SK-N-SH (cell line): ENCODE measurements at regions not wholly inside any gene's neighbourhood (a gene's known extent, or its start where the extent isn't known, plus 50 kb on each side); places are given as distances from the start of the nearest gene placed in this dataset.

Source experiments
- CTCF ChIA-PET: fragments of 300-600, 350-600 bp; formaldehyde crosslinking; extraction: SDS; loops from one replicate; lab custom pipeline; 2021; lab: Yijun Ruan, JAX
- POLR2A ChIA-PET: fragments of 350-600 bp; sonication (Branson Sonifier 250); formaldehyde crosslinking; extraction: SDS; loops from one replicate; lab custom pipeline; 2020; ENCODE audit warnings: antibody characterized with exemption, inconsistent platforms; lab: Yijun Ruan, JAX
- DNase-seq: peaks from one replicate; pipeline ENCODE4 v3.0.0; 2012
- H2AFZ ChIP-seq: fragments of 200-600 bp; sonication (generic); 2 replicates; pipeline ENCODE4 v1.8.1; 2016; ENCODE audit warnings: antibody characterized with exemption, mild to moderate bottlenecking, low read depth
- H3F3A ChIP-seq: fragments of 200-600 bp; sonication (generic); replicated peaks from 2 replicates; pipeline ENCODE3; 2016; ENCODE audit warnings: antibody characterized with exemption, mild to moderate bottlenecking; ENCODE audit not compliant: insufficient read depth
- H3K27ac ChIP-seq, 2 experiments: fragments of 200-500 bp in 1 of 2; fragments of 200-600 bp in 1 of 2; sonication (Bioruptor generic) in 1 of 2; sonication (generic), shearing (Covaris generic) in 1 of 2; 2 replicates each; pipeline versions ENCODE4 v1.5.1 to v1.6.1; 2014 to 2016; ENCODE audit warnings: low read depth in 2 of 2, inconsistent platforms in 1 of 2, low read length in 1 of 2, mild to moderate bottlenecking in 1 of 2, mixed read lengths in 1 of 2
- H3K27me3 ChIP-seq: fragments of 200-600 bp; sonication (generic), shearing (Covaris generic); 2 replicates; pipeline ENCODE4 v1.6.1; 2016; ENCODE audit warnings: mixed run types; ENCODE audit not compliant: insufficient read depth
- H3K36me3 ChIP-seq, 2 experiments: fragments of 200-500 bp in 1 of 2; fragments of 200-600 bp in 1 of 2; sonication (Bioruptor generic) in 1 of 2; sonication (generic) in 1 of 2; replicated peaks in 1 of 2; 2 replicates each; pipeline versions ENCODE3 to v1.5.1; 2014 to 2016; ENCODE audit warnings: low read length in 1 of 2, mild to moderate bottlenecking in 1 of 2; ENCODE audit not compliant: insufficient read depth in 2 of 2, control insufficient read depth in 1 of 2
- H3K4me1 ChIP-seq, 2 experiments: fragments of 200-500 bp in 1 of 2; fragments of 200-600 bp in 1 of 2; sonication (Bioruptor generic) in 1 of 2; sonication (generic), shearing (Covaris generic) in 1 of 2; 2 replicates each; pipeline versions ENCODE4 v1.5.1 to v1.6.1; 2014 to 2016; ENCODE audit warnings: low read depth in 1 of 2, low read length in 1 of 2, mixed run types in 1 of 2; ENCODE audit not compliant: insufficient read depth in 2 of 2, control insufficient read depth in 1 of 2
- H3K4me2 ChIP-seq: fragments of 200-600 bp; sonication (generic), shearing (Covaris generic); 2 replicates; pipeline ENCODE4 v1.6.1; 2017; ENCODE audit warnings: mixed run types
- H3K4me3 ChIP-seq, 2 experiments: fragments of 200-500 bp in 1 of 2; fragments of 200-600 bp in 1 of 2; sonication (Bioruptor generic) in 1 of 2; sonication (generic), shearing (Covaris generic) in 1 of 2; 2 replicates each; pipeline versions ENCODE4 v1.5.1 to v1.8.1; 2014 to 2016; ENCODE audit warnings: low read depth in 2 of 2, inconsistent platforms in 1 of 2, low read length in 1 of 2, mild to moderate bottlenecking in 1 of 2, mixed read lengths in 1 of 2, moderate library complexity in 1 of 2
- H3K79me2 ChIP-seq: fragments of 200-600 bp; sonication (generic); 2 replicates; pipeline ENCODE4 v1.8.1; 2017; ENCODE audit warnings: mild to moderate bottlenecking; ENCODE audit not compliant: insufficient read depth
- H3K9ac ChIP-seq: fragments of 200-600 bp; sonication (generic); 2 replicates; pipeline ENCODE4 v1.6.1; 2017; ENCODE audit warnings: mixed run types
- H3K9me2 ChIP-seq: fragments of 200-600 bp; sonication (generic); 2 replicates; pipeline ENCODE4 v1.6.1; 2017; ENCODE audit warnings: mixed run types
- H3K9me3 ChIP-seq: fragments of 200-600 bp; sonication (generic); 2 replicates; pipeline ENCODE4 v1.6.1; 2017; ENCODE audit warnings: mixed run types, mild to moderate bottlenecking, moderate library complexity
- H4K20me1 ChIP-seq: fragments of 200-600 bp; sonication (generic); 2 replicates; pipeline ENCODE4 v1.6.1; 2017; ENCODE audit warnings: mild to moderate bottlenecking, mixed run types; ENCODE audit not compliant: insufficient read depth
- CTCF ChIP-seq: fragments of 200-600 bp; sonication (generic); IDR thresholded peaks from 2 replicates; pipeline ENCODE4 v1.6.1; 2017; ENCODE audit warnings: antibody characterized with exemption, mild to moderate bottlenecking, moderate library complexity
- FOSL2 ChIP-seq: IDR thresholded peaks from 2 replicates; pipeline ENCODE4 v1.4.0; 2012; ENCODE audit warnings: low read depth, mild to moderate bottlenecking, moderate library complexity, borderline replicate concordance
- GABPA ChIP-seq: IDR thresholded peaks from 2 replicates; pipeline ENCODE4 v1.4.0; 2012; ENCODE audit warnings: low read depth, mild to moderate bottlenecking
- IRF3 ChIP-seq: fragments of 150-350 bp; IDR thresholded peaks from 2 replicates; pipeline ENCODE4 v1.6.1; 2016; ENCODE audit warnings: mild to moderate bottlenecking, low read depth, low read length
- NFIC ChIP-seq: IDR thresholded peaks from 2 replicates; pipeline ENCODE4 v1.4.0; 2012; ENCODE audit warnings: borderline replicate concordance
- ZBTB33 ChIP-seq: IDR thresholded peaks from 2 replicates; pipeline ENCODE4 v1.4.0; 2012; ENCODE audit warnings: low read depth, borderline replicate concordance
- whole genome bisulfite sequencing: methylation state at CpG from one replicate; pipeline ENCODE4 v1.1.6; 2017; ENCODE audit warnings: low lambda C conversion rate; 5-methylcytosine and 5-hydroxymethylcytosine counted together
- TF ChIP-seq, protein P1 (sequence below): fragments of 150-350 bp; IDR thresholded peaks from 2 replicates; pipeline ENCODE4 v1.6.1; 2017; ENCODE audit warnings: antibody characterized with exemption, low read length, low read depth, borderline replicate concordance

- no peak for TF ChIP-seq NFIC
- TF ChIP-seq, protein P1, sequence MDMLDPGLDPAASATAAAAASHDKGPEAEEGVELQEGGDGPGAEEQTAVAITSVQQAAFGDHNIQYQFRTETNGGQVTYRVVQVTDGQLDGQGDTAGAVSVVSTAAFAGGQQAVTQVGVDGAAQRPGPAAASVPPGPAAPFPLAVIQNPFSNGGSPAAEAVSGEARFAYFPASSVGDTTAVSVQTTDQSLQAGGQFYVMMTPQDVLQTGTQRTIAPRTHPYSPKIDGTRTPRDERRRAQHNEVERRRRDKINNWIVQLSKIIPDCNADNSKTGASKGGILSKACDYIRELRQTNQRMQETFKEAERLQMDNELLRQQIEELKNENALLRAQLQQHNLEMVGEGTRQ = no peak
- TF ChIP-seq GABPA = no peak
Measured at GRCh38 chr5:26143259-26143658, 895.1 kb downstream of the CDH9 start (continued).

DNA sequence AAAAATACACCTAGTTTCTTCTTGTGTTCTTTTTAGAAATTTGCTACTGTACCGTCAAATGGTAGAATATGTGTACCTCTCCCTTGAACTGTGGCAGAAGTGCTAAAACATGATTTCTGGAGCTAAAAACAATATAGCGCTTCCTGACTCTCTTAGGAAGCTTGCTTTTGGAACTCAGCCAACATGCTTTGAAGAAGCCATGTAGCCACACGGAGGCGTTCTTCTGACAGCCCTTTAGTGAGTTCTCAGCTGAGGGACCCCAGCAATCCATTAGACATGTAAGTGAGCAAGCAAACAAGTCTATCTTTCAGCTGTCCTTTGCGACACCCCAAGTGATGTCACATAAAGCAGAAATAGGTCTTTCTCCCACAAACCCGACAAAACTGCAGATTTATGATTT is 917.0 kb downstream of the CDH9 start:
- 11% methylated on average over 6 of the region's 6 CpGs for WGBS

More for the DNA sequence above, 917.0 kb downstream of the CDH9 start:
- no peaks in the 10 kb centered on the region for H3K27me3 ChIP-seq
- H3K27ac ChIP-seq = no peak overlapping the region
- no peaks in the 10 kb centered on the region for H3K9me2 ChIP-seq
- DNase-seq = no peak
- no peaks in the 10 kb centered on the region for H3K79me2 ChIP-seq
- no peak for TF ChIP-seq IRF3
- TF ChIP-seq ZBTB33 = no peak
- TF ChIP-seq NFIC = peak; percentile 24; the same call in 1 of the 2 replicates
- TF ChIP-seq FOSL2 = no peak
- TF ChIP-seq CTCF = peak; percentile 28; the same call in 1 of the 2 replicates
- TF ChIP-seq, all 33 proteins: peak for 2
- Histone ChIP-seq H3K9ac (no peak overlapping the region), H2AFZ (no peak overlapping the region), H3K9me3 (no peaks in the 10 kb centered on the region), H3K36me3 (no peaks in the 10 kb centered on the region), H3K4me1 (no peaks in the 10 kb centered on the region), H3F3A (no peaks in the 10 kb centered on the region), H3K4me2 (no peak overlapping the region), H4K20me1 (no peaks in the 10 kb centered on the region), H3K4me3 (no peak overlapping the region)
- POLR2A ChIA-PET = no interaction called here
- CTCF ChIA-PET = no interaction called here
